Panc1 (cell line): ENCODE measurements at regions not wholly inside any gene's neighbourhood (a gene's known extent, or its start where the extent isn't known, plus 50 kb on each side); places are given as distances from the start of the nearest gene placed in this dataset.

Experiments
- ATAC-seq: fragments of 200-7000 bp; cut with Tn5 transposase; 2 replicates; pipeline ENCODE4 v1.9.1; 2020; ENCODE audit warnings: mild to moderate bottlenecking, moderate library complexity
- BruUV-seq: library from RNA; stranded (reverse); fragments of 400-500 nt; replicated peaks from 2 replicates; lab custom pipeline; 2021; lab: Mats Ljungman, UMichigan
- CTCF ChIA-PET: fragments of 300-600 bp; sonication (Branson Sonifier 250); formaldehyde crosslinking; loops from one replicate; lab custom pipeline; 2022; ENCODE audit warnings: antibody characterized with exemption; lab: Charles Lee
- POLR2A ChIA-PET: fragments of 300-600 bp; sonication (Branson Sonifier 250); formaldehyde crosslinking; loops from one replicate; lab custom pipeline; 2022; ENCODE audit warnings: antibody characterized with exemption; lab: Charles Lee
- DNase-seq: peaks from one replicate; pipeline ENCODE4 v3.0.0-alpha.2; 2010; ENCODE audit warnings: low read depth, low spot score
- H3K27ac ChIP-seq: 2 replicates; pipeline ENCODE4 v1.5.1; 2011; ENCODE audit warnings: mild to moderate bottlenecking, low read length, inconsistent platforms
- H3K27me3 ChIP-seq: fragments of 200-500 bp; sonication (Bioruptor generic); 2 replicates; pipeline ENCODE4 v1.6.0; 2014; ENCODE audit warnings: low read length, inconsistent platforms; ENCODE audit not compliant: control insufficient read depth, insufficient read depth
- H3K36me3 ChIP-seq: fragments of 200-500 bp; sonication (Bioruptor generic); 2 replicates; pipeline ENCODE4 v1.5.1; 2014; ENCODE audit warnings: inconsistent platforms, mild to moderate bottlenecking, low read length, moderate library complexity; ENCODE audit not compliant: control insufficient read depth, insufficient read depth
- H3K4me1 ChIP-seq: 2 replicates; pipeline ENCODE4 v1.5.1; 2011; ENCODE audit warnings: inconsistent platforms, mild to moderate bottlenecking, low read length, moderate library complexity; ENCODE audit not compliant: control insufficient read depth, insufficient read depth
- H3K4me3 ChIP-seq, 2 experiments: 2 replicates each; pipeline ENCODE4 v1.5.1; 2011 to 2012; ENCODE audit warnings: low read depth in 2 of 2, low read length in 2 of 2, mild to moderate bottlenecking in 2 of 2, inconsistent platforms in 1 of 2, moderate library complexity in 1 of 2
- H3K9me3 ChIP-seq: fragments of 200-500 bp; sonication (Bioruptor generic); 2 replicates; pipeline ENCODE4 v1.5.1; 2014; ENCODE audit warnings: low read depth, mild to moderate bottlenecking, inconsistent platforms, low read length, moderate library complexity; ENCODE audit not compliant: control insufficient read depth, insufficient read depth
- POLR2AphosphoS5 ChIP-seq: IDR thresholded peaks from 2 replicates; pipeline ENCODE4 v1.6.1; 2012; ENCODE audit warnings: mild to moderate bottlenecking, low read depth, low read length, moderate library complexity
- SIN3A ChIP-seq: IDR thresholded peaks from 2 replicates; pipeline ENCODE4 v1.6.1; 2012; ENCODE audit warnings: low read depth, mild to moderate bottlenecking, low read length, moderate library complexity, borderline replicate concordance; ENCODE audit not compliant: insufficient read depth
- TCF7L2 ChIP-seq: IDR thresholded peaks from 2 replicates; pipeline ENCODE4 v1.6.1; 2011; ENCODE audit warnings: mild to moderate bottlenecking, low read depth, low read length, inconsistent platforms
- in situ Hi-C: cut with HindIII; loops from 2 replicates; pipeline ENCODE4 v1.10.0; 2016; ENCODE audit warnings: low sequenced_read_pairs, low pct_unique_long_range_greater_than_20kb
- intact Hi-C: fragments of 100-400 bp; cut with micrococcal nuclease; formaldehyde crosslinking; loops from one replicate; pipeline ENCODE4 v1.10.0; 2022; ENCODE audit not compliant: unreplicated experiment
- TF ChIP-seq, protein P1 (sequence below), 2 experiments: IDR thresholded peaks; 2 replicates each; pipeline ENCODE4 v1.6.1; 2011 to 2012; ENCODE audit warnings: low read depth in 2 of 2, control low read depth in 1 of 2, low read length in 1 of 2, mild to moderate bottlenecking in 1 of 2, moderate library complexity in 1 of 2; ENCODE audit not compliant: insufficient read depth in 1 of 2
- TF ChIP-seq, protein P2 (sequence below): fragments of 450-650 bp; IDR thresholded peaks from 2 replicates; pipeline ENCODE4 v1.5.1; 2017; ENCODE audit warnings: mild to moderate bottlenecking

DNA sequence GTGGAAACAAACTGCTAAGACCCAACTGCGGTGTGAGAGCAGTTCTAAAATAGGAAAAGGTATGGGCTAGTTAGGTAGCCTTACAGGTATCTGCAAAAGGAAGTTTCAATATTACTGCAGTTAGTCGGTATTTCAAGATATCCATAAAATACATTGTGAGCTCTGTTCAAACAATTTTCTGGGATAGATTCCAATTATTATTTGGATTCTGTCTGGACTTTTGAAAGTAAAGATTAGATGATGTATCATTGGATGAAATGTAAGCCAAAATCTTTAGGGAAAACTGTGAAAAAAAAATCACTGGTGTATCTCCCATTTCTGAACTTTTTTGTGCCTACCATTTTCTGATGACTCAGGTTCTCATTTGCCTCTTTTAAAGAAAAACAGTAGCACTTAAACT is 621.6 kb downstream of the CCER1 start:
- ChIA-PET CTCF (no interaction called here), POLR2A (no interaction called here)
- DNase-seq: no peak
- BruUV-seq: no TSS peak
- Histone ChIP-seq H3K36me3 (no peaks in the 10 kb centered on the region), H3K4me1 (no peaks in the 10 kb centered on the region), H3K27me3 (no peaks in the 10 kb centered on the region), H3K27ac (no peak overlapping the region), H3K9me3 (no peaks in the 10 kb centered on the region), H3K4me3 (no peak overlapping the region)
- no peak for ATAC-seq
- intact Hi-C loops (no loop called here), in situ Hi-C loops (no loop called here)
- TF ChIP-seq POLR2AphosphoS5: no peak
- TF ChIP-seq SIN3A: no peak
- TF ChIP-seq, protein P1, sequence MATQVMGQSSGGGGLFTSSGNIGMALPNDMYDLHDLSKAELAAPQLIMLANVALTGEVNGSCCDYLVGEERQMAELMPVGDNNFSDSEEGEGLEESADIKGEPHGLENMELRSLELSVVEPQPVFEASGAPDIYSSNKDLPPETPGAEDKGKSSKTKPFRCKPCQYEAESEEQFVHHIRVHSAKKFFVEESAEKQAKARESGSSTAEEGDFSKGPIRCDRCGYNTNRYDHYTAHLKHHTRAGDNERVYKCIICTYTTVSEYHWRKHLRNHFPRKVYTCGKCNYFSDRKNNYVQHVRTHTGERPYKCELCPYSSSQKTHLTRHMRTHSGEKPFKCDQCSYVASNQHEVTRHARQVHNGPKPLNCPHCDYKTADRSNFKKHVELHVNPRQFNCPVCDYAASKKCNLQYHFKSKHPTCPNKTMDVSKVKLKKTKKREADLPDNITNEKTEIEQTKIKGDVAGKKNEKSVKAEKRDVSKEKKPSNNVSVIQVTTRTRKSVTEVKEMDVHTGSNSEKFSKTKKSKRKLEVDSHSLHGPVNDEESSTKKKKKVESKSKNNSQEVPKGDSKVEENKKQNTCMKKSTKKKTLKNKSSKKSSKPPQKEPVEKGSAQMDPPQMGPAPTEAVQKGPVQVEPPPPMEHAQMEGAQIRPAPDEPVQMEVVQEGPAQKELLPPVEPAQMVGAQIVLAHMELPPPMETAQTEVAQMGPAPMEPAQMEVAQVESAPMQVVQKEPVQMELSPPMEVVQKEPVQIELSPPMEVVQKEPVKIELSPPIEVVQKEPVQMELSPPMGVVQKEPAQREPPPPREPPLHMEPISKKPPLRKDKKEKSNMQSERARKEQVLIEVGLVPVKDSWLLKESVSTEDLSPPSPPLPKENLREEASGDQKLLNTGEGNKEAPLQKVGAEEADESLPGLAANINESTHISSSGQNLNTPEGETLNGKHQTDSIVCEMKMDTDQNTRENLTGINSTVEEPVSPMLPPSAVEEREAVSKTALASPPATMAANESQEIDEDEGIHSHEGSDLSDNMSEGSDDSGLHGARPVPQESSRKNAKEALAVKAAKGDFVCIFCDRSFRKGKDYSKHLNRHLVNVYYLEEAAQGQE (IDR thresholded peaks at IDR 0.05; ENCODE audit: insufficient read depth in 1 of 2, low read depth in 2 of 2, low read length in 1 of 2): no peak
- TF ChIP-seq, protein P2, sequence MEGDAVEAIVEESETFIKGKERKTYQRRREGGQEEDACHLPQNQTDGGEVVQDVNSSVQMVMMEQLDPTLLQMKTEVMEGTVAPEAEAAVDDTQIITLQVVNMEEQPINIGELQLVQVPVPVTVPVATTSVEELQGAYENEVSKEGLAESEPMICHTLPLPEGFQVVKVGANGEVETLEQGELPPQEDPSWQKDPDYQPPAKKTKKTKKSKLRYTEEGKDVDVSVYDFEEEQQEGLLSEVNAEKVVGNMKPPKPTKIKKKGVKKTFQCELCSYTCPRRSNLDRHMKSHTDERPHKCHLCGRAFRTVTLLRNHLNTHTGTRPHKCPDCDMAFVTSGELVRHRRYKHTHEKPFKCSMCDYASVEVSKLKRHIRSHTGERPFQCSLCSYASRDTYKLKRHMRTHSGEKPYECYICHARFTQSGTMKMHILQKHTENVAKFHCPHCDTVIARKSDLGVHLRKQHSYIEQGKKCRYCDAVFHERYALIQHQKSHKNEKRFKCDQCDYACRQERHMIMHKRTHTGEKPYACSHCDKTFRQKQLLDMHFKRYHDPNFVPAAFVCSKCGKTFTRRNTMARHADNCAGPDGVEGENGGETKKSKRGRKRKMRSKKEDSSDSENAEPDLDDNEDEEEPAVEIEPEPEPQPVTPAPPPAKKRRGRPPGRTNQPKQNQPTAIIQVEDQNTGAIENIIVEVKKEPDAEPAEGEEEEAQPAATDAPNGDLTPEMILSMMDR: no peak
- TF ChIP-seq TCF7L2: no peak

DNA sequence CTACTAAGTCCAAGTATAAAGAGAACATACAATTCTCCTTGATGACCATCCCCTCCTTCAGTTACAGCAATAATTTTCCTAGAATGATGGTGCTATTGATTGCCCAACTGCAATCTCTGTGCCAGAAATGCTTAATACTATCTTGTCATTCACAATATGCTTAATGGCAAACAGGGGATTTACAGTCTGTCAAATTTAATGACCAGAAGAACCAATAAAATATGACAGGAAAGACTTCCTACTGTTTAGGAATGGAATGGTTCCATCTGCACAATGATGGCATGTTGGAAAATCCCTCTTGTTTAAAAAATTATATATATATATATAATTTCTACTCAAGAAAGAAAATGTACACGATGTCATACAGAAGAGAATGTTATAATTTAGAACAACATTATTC is 623.2 kb downstream of the CCER1 start:
- TF ChIP-seq, protein P2: no peak
- no peak for TF ChIP-seq TCF7L2
- no peak for TF ChIP-seq POLR2AphosphoS5
- TF ChIP-seq SIN3A: no peak
- TF ChIP-seq, protein P1 (IDR thresholded peaks at IDR 0.05; ENCODE audit: insufficient read depth in 1 of 2, low read depth in 2 of 2, low read length in 1 of 2): no peak
- H3K4me3 ChIP-seq: no peak overlapping the region
- in situ Hi-C loops (no loop called here), intact Hi-C loops (no loop called here)
- no peaks in the 10 kb centered on the region for H3K36me3 ChIP-seq
- no peaks in the 10 kb centered on the region for H3K27me3 ChIP-seq
- no peaks in the 10 kb centered on the region for H3K9me3 ChIP-seq
- ChIA-PET POLR2A (no interaction called here), CTCF (no interaction called here)
- no peak for DNase-seq
- H3K4me1 ChIP-seq: no peaks in the 10 kb centered on the region
- H3K27ac ChIP-seq: no peak overlapping the region
- no TSS peak for BruUV-seq
- ATAC-seq: no peak
